Activated naive CD8-positive, alpha-beta T cell treated with anti-CD3 and anti-CD28 coated beads, Interleukin-2, amount 50 U/mL, for 24 hours (primary cell): ENCODE measurements at regions not wholly inside any gene's neighbourhood (a gene's known extent, or its start where the extent isn't known, plus 50 kb on each side); places are given as distances from the start of the nearest gene placed in this dataset.
A peak's percentile ranks its signal among the peaks of the same experiment; 100 is the strongest.
"Not testable (repeated sequence)": the region's sequence is repeated elsewhere in the genome, so short reads cannot be mapped to it uniquely, and the experiment has no call there.

Source experiments
- ATAC-seq: fragments of 150-1000 bp; cut with Tn5 transposase; one replicate; pipeline ENCODE4 v1.10.0; 2021
- DNase-seq: peaks from one replicate; pipeline ENCODE4 v3.0.0; 2021
- H3K27ac Mint-ChIP-seq: one replicate; pipeline ENCODE4 v1.8.0; 2021; ENCODE audit warnings: mild to moderate bottlenecking, mixed read lengths
- H3K27me3 Mint-ChIP-seq: one replicate; pipeline ENCODE4 v1.8.0; 2021; ENCODE audit warnings: mixed read lengths
- H3K36me3 Mint-ChIP-seq: one replicate; pipeline ENCODE4 v1.8.0; 2021; ENCODE audit warnings: low read depth, mixed read lengths
- H3K4me1 Mint-ChIP-seq: one replicate; pipeline ENCODE4 v1.8.0; 2021; ENCODE audit warnings: mixed read lengths
- H3K4me3 Mint-ChIP-seq: one replicate; pipeline ENCODE4 v1.8.0; 2021; ENCODE audit warnings: mild to moderate bottlenecking, moderate library complexity, mixed read lengths
- H3K9me3 Mint-ChIP-seq: one replicate; pipeline ENCODE4 v1.8.0; 2021; ENCODE audit warnings: mixed read lengths

- no peaks in the 10 kb centered on the region for H3K36me3 Mint-ChIP-seq
- DNase-seq (no peak), ATAC-seq (no peak)
- H3K27me3 Mint-ChIP-seq: no peaks in the 10 kb centered on the region
- no peak overlapping the region for H3K4me3 Mint-ChIP-seq
- no peak overlapping the region for H3K27ac Mint-ChIP-seq
- H3K9me3 Mint-ChIP-seq: no peaks in the 10 kb centered on the region
- H3K4me1 Mint-ChIP-seq: no peaks in the 10 kb centered on the region
These were observed 77.7 kb upstream of the ZNF217 start for GRCh38 chr20:53671370-53671769.

GRCh38 chr20:53669517-53670313 is 76.1 kb upstream of the ZNF217 start:
- not testable (repeated sequence) for H3K4me3 Mint-ChIP-seq, H3K4me1 Mint-ChIP-seq, H3K27me3 Mint-ChIP-seq, H3K36me3 Mint-ChIP-seq, H3K27ac Mint-ChIP-seq, DNase-seq, H3K9me3 Mint-ChIP-seq, ATAC-seq

GRCh38 chr20:53668992-53669391 is 75.4 kb upstream of the ZNF217 start:
- ATAC-seq: no peak
- H3K4me1 Mint-ChIP-seq: peaks cover 6% of the 10 kb centered on the region
- H3K9me3 Mint-ChIP-seq: no peaks in the 10 kb centered on the region
- H3K4me3 Mint-ChIP-seq: no peak overlapping the region
- H3K36me3 Mint-ChIP-seq: no peaks in the 10 kb centered on the region
- DNase-seq: no peak
- no peaks in the 10 kb centered on the region for H3K27me3 Mint-ChIP-seq
- no peak overlapping the region for H3K27ac Mint-ChIP-seq

GRCh38 chr20:53666144-53666543 is 72.5 kb upstream of the ZNF217 start:
- Mint-ChIP-seq H3K36me3 (no peaks in the 10 kb centered on the region), H3K9me3 (no peaks in the 10 kb centered on the region), H3K4me3 (no peak overlapping the region), H3K27me3 (no peaks in the 10 kb centered on the region), H3K4me1 (peaks cover 22% of the 10 kb centered on the region), H3K27ac (no peak overlapping the region)
- no peak for DNase-seq
- no peak for ATAC-seq

- DNase-seq (no peak), ATAC-seq (peak; percentile 59)
- no peaks in the 10 kb centered on the region for H3K27me3 Mint-ChIP-seq
- H3K36me3 Mint-ChIP-seq: no peaks in the 10 kb centered on the region
- no peak overlapping the region for H3K27ac Mint-ChIP-seq
- H3K4me1 Mint-ChIP-seq: peaks cover 39% of the 10 kb centered on the region
- H3K9me3 Mint-ChIP-seq: no peaks in the 10 kb centered on the region
- H3K4me3 Mint-ChIP-seq: no peak overlapping the region
These were observed 70.5 kb upstream of the ZNF217 start for GRCh38 chr20:53664121-53664520.

GRCh38 chr20:53663521-53663920 is 69.9 kb upstream of the ZNF217 start:
- DNase-seq: not testable (repeated sequence)

GRCh38 chr20:53662595-53662994 is 69.0 kb upstream of the ZNF217 start:
- no peaks in the 10 kb centered on the region for H3K36me3 Mint-ChIP-seq
- no peak for DNase-seq
- no peaks in the 10 kb centered on the region for H3K9me3 Mint-ChIP-seq
- H3K4me3 Mint-ChIP-seq: no peak overlapping the region
- H3K4me1 Mint-ChIP-seq: peaks cover 50% of the 10 kb centered on the region
- ATAC-seq: no peak
- H3K27me3 Mint-ChIP-seq: no peaks in the 10 kb centered on the region
- H3K27ac Mint-ChIP-seq: no peak overlapping the region

More at GRCh38 chr20:53663521-53663920, 69.9 kb upstream of the ZNF217 start:
- H3K4me3 Mint-ChIP-seq, ATAC-seq, H3K27ac Mint-ChIP-seq, H3K27me3 Mint-ChIP-seq, H3K36me3 Mint-ChIP-seq, H3K9me3 Mint-ChIP-seq: not testable (repeated sequence)
- peaks cover 41% of the 10 kb centered on the region for H3K4me1 Mint-ChIP-seq

- Mint-ChIP-seq H3K4me3 (peak overlapping the region; percentile 22), H3K36me3 (no peaks in the 10 kb centered on the region), H3K9me3 (no peaks in the 10 kb centered on the region), H3K27me3 (no peaks in the 10 kb centered on the region), H3K27ac (peak overlapping the region; percentile 62), H3K4me1 (peaks cover 66% of the 10 kb centered on the region)
- ATAC-seq: no peak
- DNase-seq: peak; percentile 27
These were observed 67.3 kb upstream of the ZNF217 start for GRCh38 chr20:53660947-53661381.

GRCh38 chr20:53660078-53660909 is 66.7 kb upstream of the ZNF217 start:
- Mint-ChIP-seq H3K27me3 (no peaks in the 10 kb centered on the region), H3K4me3 (peak overlapping the region; percentile 75), H3K36me3 (no peaks in the 10 kb centered on the region), H3K27ac (peak overlapping the region; percentile 62), H3K4me1 (peaks cover 72% of the 10 kb centered on the region), H3K9me3 (no peaks in the 10 kb centered on the region)
- DNase-seq: peak; percentile 48
- ATAC-seq: peak; percentile 21

GRCh38 chr20:53658973-53659372 is 65.3 kb upstream of the ZNF217 start:
- Mint-ChIP-seq H3K4me3 (no peak overlapping the region), H3K27ac (no peak overlapping the region), H3K4me1 (peaks cover 73% of the 10 kb centered on the region), H3K27me3 (no peaks in the 10 kb centered on the region), H3K36me3 (no peaks in the 10 kb centered on the region), H3K9me3 (no peaks in the 10 kb centered on the region)
- DNase-seq: no peak
- ATAC-seq: no peak

GRCh38 chr20:53658322-53658721 is 64.7 kb upstream of the ZNF217 start:
- DNase-seq: no peak
- Mint-ChIP-seq H3K36me3 (no peaks in the 10 kb centered on the region), H3K27ac (no peak overlapping the region), H3K27me3 (no peaks in the 10 kb centered on the region), H3K9me3 (no peaks in the 10 kb centered on the region), H3K4me1 (peaks cover 76% of the 10 kb centered on the region), H3K4me3 (no peak overlapping the region)
- no peak for ATAC-seq

GRCh38 chr20:53657732-53658131 is 64.1 kb upstream of the ZNF217 start:
- Mint-ChIP-seq H3K4me3 (no peak overlapping the region), H3K9me3 (no peaks in the 10 kb centered on the region), H3K4me1 (peaks cover 79% of the 10 kb centered on the region), H3K27me3 (no peaks in the 10 kb centered on the region), H3K36me3 (no peaks in the 10 kb centered on the region), H3K27ac (peak overlapping the region; percentile 71)
- no peak for ATAC-seq
- DNase-seq: no peak

GRCh38 chr20:53657279-53657678 is 63.6 kb upstream of the ZNF217 start:
- H3K4me1 Mint-ChIP-seq: peaks cover 81% of the 10 kb centered on the region
- H3K27ac Mint-ChIP-seq: peak overlapping the region; percentile 71
- H3K9me3 Mint-ChIP-seq: no peaks in the 10 kb centered on the region
- ATAC-seq: no peak
- peak overlapping the region; percentile 67 for H3K4me3 Mint-ChIP-seq
- no peak for DNase-seq
- H3K36me3 Mint-ChIP-seq: no peaks in the 10 kb centered on the region
- H3K27me3 Mint-ChIP-seq: no peaks in the 10 kb centered on the region

- no peak for DNase-seq
- ATAC-seq: peak; percentile 67
- Mint-ChIP-seq H3K4me3 (peak overlapping the region; percentile 67), H3K4me1 (peaks cover 81% of the 10 kb centered on the region), H3K36me3 (no peaks in the 10 kb centered on the region), H3K27me3 (no peaks in the 10 kb centered on the region), H3K9me3 (no peaks in the 10 kb centered on the region), H3K27ac (peak overlapping the region; percentile 84)
These were observed 62.9 kb upstream of the ZNF217 start for GRCh38 chr20:53656293-53657202.
